Activated CD4-positive, alpha-beta memory T cell treated with anti-CD3 and anti-CD28 coated beads, Interleukin-2, amount 10 ng/mL, durations not matched to agents 7 days and 5 days (primary cell): ENCODE measurements at regions not wholly inside any gene's neighbourhood (a gene's known extent, or its start where the extent isn't known, plus 50 kb on each side); places are given as distances from the start of the nearest gene placed in this dataset.
"Not testable (repeated sequence)": the region's sequence is repeated elsewhere in the genome, so short reads cannot be mapped to it uniquely, and the experiment has no call there.

Experiments
- CTCF ChIA-PET: fragments of 350-600 bp; sonication (Branson Sonifier 250); formaldehyde crosslinking; loops from one replicate; lab custom pipeline; 2021; ENCODE audit warnings: antibody characterized with exemption, inconsistent platforms; lab: Charles Lee
- POLR2A ChIA-PET: fragments of 350-600 bp; sonication (Branson Sonifier 250); formaldehyde crosslinking; loops from one replicate; lab custom pipeline; 2021; ENCODE audit warnings: antibody characterized with exemption; lab: Charles Lee
- DNase-seq: peaks from one replicate; pipeline ENCODE4 v3.0.0-alpha.2; 2020
- H3K27ac Mint-ChIP-seq: one replicate; pipeline ENCODE4 v1.8.0; 2021; ENCODE audit warnings: mild to moderate bottlenecking, mixed read lengths
- H3K27me3 Mint-ChIP-seq: one replicate; pipeline ENCODE4 v1.8.0; 2021; ENCODE audit warnings: mixed read lengths
- H3K36me3 Mint-ChIP-seq: one replicate; pipeline ENCODE4 v1.8.0; 2021; ENCODE audit warnings: low read depth, mixed read lengths
- H3K4me1 Mint-ChIP-seq: one replicate; pipeline ENCODE4 v1.8.0; 2021; ENCODE audit warnings: mixed read lengths
- H3K4me3 Mint-ChIP-seq: one replicate; pipeline ENCODE4 v1.8.0; 2021; ENCODE audit warnings: mild to moderate bottlenecking, mixed read lengths
- H3K9me3 Mint-ChIP-seq: one replicate; pipeline ENCODE4 v1.8.0; 2021; ENCODE audit warnings: mixed read lengths

GRCh38 chr3:77707281-77707680 is 667.4 kb downstream of the ROBO2 start:
- no peak overlapping the region for H3K4me3 Mint-ChIP-seq
- H3K4me1 Mint-ChIP-seq = no peaks in the 10 kb centered on the region
- CTCF ChIA-PET = no interaction called here
- no peaks in the 10 kb centered on the region for H3K27me3 Mint-ChIP-seq
- H3K27ac Mint-ChIP-seq = no peak overlapping the region
- H3K36me3 Mint-ChIP-seq = no peaks in the 10 kb centered on the region
- H3K9me3 Mint-ChIP-seq = peaks cover 6% of the 10 kb centered on the region
- DNase-seq = no peak
- POLR2A ChIA-PET = no interaction called here

GRCh38 chr3:77709155-77709554 is 669.3 kb downstream of the ROBO2 start:
- no peak for DNase-seq
- no peaks in the 10 kb centered on the region for H3K4me1 Mint-ChIP-seq
- H3K9me3 Mint-ChIP-seq = peaks cover 6% of the 10 kb centered on the region
- H3K27me3 Mint-ChIP-seq = no peaks in the 10 kb centered on the region
- ChIA-PET CTCF (no interaction called here), POLR2A (no interaction called here)
- H3K36me3 Mint-ChIP-seq = no peaks in the 10 kb centered on the region
- no peak overlapping the region for H3K27ac Mint-ChIP-seq
- H3K4me3 Mint-ChIP-seq = no peak overlapping the region

- H3K9me3 Mint-ChIP-seq = peaks cover 13% of the 10 kb centered on the region
- H3K36me3 Mint-ChIP-seq = no peaks in the 10 kb centered on the region
- ChIA-PET POLR2A (no interaction called here), CTCF (no interaction called here)
- H3K27me3 Mint-ChIP-seq = no peaks in the 10 kb centered on the region
- H3K4me1 Mint-ChIP-seq = no peaks in the 10 kb centered on the region
- no peak overlapping the region for H3K27ac Mint-ChIP-seq
- no peak for DNase-seq
- H3K4me3 Mint-ChIP-seq = no peak overlapping the region
These were observed 678.4 kb downstream of the ROBO2 start for GRCh38 chr3:77718311-77718710.

GRCh38 chr3:77720460-77720971 is 680.6 kb downstream of the ROBO2 start:
- Mint-ChIP-seq H3K27ac (no peak overlapping the region), H3K9me3 (peaks cover 13% of the 10 kb centered on the region), H3K4me3 (no peak overlapping the region), H3K27me3 (no peaks in the 10 kb centered on the region), H3K4me1 (no peaks in the 10 kb centered on the region), H3K36me3 (no peaks in the 10 kb centered on the region)
- ChIA-PET CTCF (no interaction called here), POLR2A (no interaction called here)
- no peak for DNase-seq

- Mint-ChIP-seq H3K4me1 (no peaks in the 10 kb centered on the region), H3K9me3 (peaks cover 6% of the 10 kb centered on the region), H3K27me3 (no peaks in the 10 kb centered on the region), H3K27ac (no peak overlapping the region), H3K4me3 (no peak overlapping the region), H3K36me3 (no peaks in the 10 kb centered on the region)
- ChIA-PET CTCF (no interaction called here), POLR2A (no interaction called here)
- DNase-seq = no peak
These were observed 686.6 kb downstream of the ROBO2 start for GRCh38 chr3:77726517-77726916.

- ChIA-PET POLR2A (no interaction called here), CTCF (no interaction called here)
- no peak for DNase-seq
- no peaks in the 10 kb centered on the region for H3K4me1 Mint-ChIP-seq
- H3K9me3 Mint-ChIP-seq = peaks cover 11% of the 10 kb centered on the region
- no peaks in the 10 kb centered on the region for H3K27me3 Mint-ChIP-seq
- no peak overlapping the region for H3K27ac Mint-ChIP-seq
- no peak overlapping the region for H3K4me3 Mint-ChIP-seq
- no peaks in the 10 kb centered on the region for H3K36me3 Mint-ChIP-seq
These were observed 706.1 kb downstream of the ROBO2 start for GRCh38 chr3:77746048-77746447.

GRCh38 chr3:77746892-77747291 is 707.0 kb downstream of the ROBO2 start:
- no peaks in the 10 kb centered on the region for H3K4me1 Mint-ChIP-seq
- no peak overlapping the region for H3K4me3 Mint-ChIP-seq
- no peak for DNase-seq
- no peak overlapping the region for H3K27ac Mint-ChIP-seq
- H3K36me3 Mint-ChIP-seq = no peaks in the 10 kb centered on the region
- peaks cover 11% of the 10 kb centered on the region for H3K9me3 Mint-ChIP-seq
- CTCF ChIA-PET = no interaction called here
- POLR2A ChIA-PET = no interaction called here
- H3K27me3 Mint-ChIP-seq = no peaks in the 10 kb centered on the region

GRCh38 chr3:77756397-77756975 is 716.6 kb downstream of the ROBO2 start:
- CTCF ChIA-PET, H3K4me1 Mint-ChIP-seq, POLR2A ChIA-PET, DNase-seq, H3K36me3 Mint-ChIP-seq, H3K4me3 Mint-ChIP-seq, H3K27ac Mint-ChIP-seq, H3K27me3 Mint-ChIP-seq: not testable (repeated sequence)
- peaks cover 17% of the 10 kb centered on the region for H3K9me3 Mint-ChIP-seq

GRCh38 chr3:77772459-77772858 is 732.6 kb downstream of the ROBO2 start:
- no peaks in the 10 kb centered on the region for H3K27me3 Mint-ChIP-seq
- no peak overlapping the region for H3K27ac Mint-ChIP-seq
- ChIA-PET CTCF (no interaction called here), POLR2A (no interaction called here)
- no peaks in the 10 kb centered on the region for H3K4me1 Mint-ChIP-seq
- H3K9me3 Mint-ChIP-seq = peaks cover 11% of the 10 kb centered on the region
- DNase-seq = no peak
- H3K4me3 Mint-ChIP-seq = no peak overlapping the region
- no peaks in the 10 kb centered on the region for H3K36me3 Mint-ChIP-seq

GRCh38 chr3:77773084-77773483 is 733.2 kb downstream of the ROBO2 start:
- H3K9me3 Mint-ChIP-seq = peaks cover 11% of the 10 kb centered on the region
- no peaks in the 10 kb centered on the region for H3K27me3 Mint-ChIP-seq
- H3K36me3 Mint-ChIP-seq = no peaks in the 10 kb centered on the region
- DNase-seq = no peak
- no peak overlapping the region for H3K4me3 Mint-ChIP-seq
- ChIA-PET POLR2A (no interaction called here), CTCF (no interaction called here)
- no peaks in the 10 kb centered on the region for H3K4me1 Mint-ChIP-seq
- no peak overlapping the region for H3K27ac Mint-ChIP-seq

GRCh38 chr3:77780278-77780996 is 740.5 kb downstream of the ROBO2 start:
- Mint-ChIP-seq H3K4me3 (no peak overlapping the region), H3K27me3 (no peaks in the 10 kb centered on the region), H3K36me3 (no peaks in the 10 kb centered on the region), H3K9me3 (peaks cover 5% of the 10 kb centered on the region), H3K4me1 (no peaks in the 10 kb centered on the region), H3K27ac (no peak overlapping the region)
- POLR2A ChIA-PET = no interaction called here
- CTCF ChIA-PET = no interaction called here
- DNase-seq = no peak

GRCh38 chr3:77786216-77786615 is 746.3 kb downstream of the ROBO2 start:
- ChIA-PET POLR2A (no interaction called here), CTCF (no interaction called here)
- no peak overlapping the region for H3K27ac Mint-ChIP-seq
- H3K4me3 Mint-ChIP-seq = no peak overlapping the region
- H3K27me3 Mint-ChIP-seq = no peaks in the 10 kb centered on the region
- DNase-seq = no peak
- H3K9me3 Mint-ChIP-seq = peaks cover 3% of the 10 kb centered on the region
- no peaks in the 10 kb centered on the region for H3K4me1 Mint-ChIP-seq
- H3K36me3 Mint-ChIP-seq = no peaks in the 10 kb centered on the region

GRCh38 chr3:77795013-77795412 is 755.1 kb downstream of the ROBO2 start:
- no peak overlapping the region for H3K4me3 Mint-ChIP-seq
- no peaks in the 10 kb centered on the region for H3K36me3 Mint-ChIP-seq
- no peak overlapping the region for H3K27ac Mint-ChIP-seq
- no peaks in the 10 kb centered on the region for H3K27me3 Mint-ChIP-seq
- ChIA-PET POLR2A (no interaction called here), CTCF (no interaction called here)
- no peaks in the 10 kb centered on the region for H3K4me1 Mint-ChIP-seq
- DNase-seq = no peak
- H3K9me3 Mint-ChIP-seq = peaks cover 9% of the 10 kb centered on the region

- no peaks in the 10 kb centered on the region for H3K4me1 Mint-ChIP-seq
- H3K36me3 Mint-ChIP-seq = no peaks in the 10 kb centered on the region
- POLR2A ChIA-PET = no interaction called here
- no peak overlapping the region for H3K4me3 Mint-ChIP-seq
- CTCF ChIA-PET = interaction anchor here (1.6 kb wide), 1 partner anchor 55 kb away, joined by 3 read pairs; no protein-coding TSS in a partner anchor
- no peak for DNase-seq
- no peak overlapping the region for H3K27ac Mint-ChIP-seq
- no peaks in the 10 kb centered on the region for H3K27me3 Mint-ChIP-seq
- peaks cover 8% of the 10 kb centered on the region for H3K9me3 Mint-ChIP-seq
These were observed 759.4 kb downstream of the ROBO2 start for GRCh38 chr3:77799278-77799677.
